Prostate gland (tissue), 2 donors: ENCODE measurements at regions not wholly inside any gene's neighbourhood (a gene's known extent, or its start where the extent isn't known, plus 50 kb on each side); places are given as distances from the start of the nearest gene placed in this dataset.

Experiments used
- CTCF ChIP-seq, 4 experiments: fragments of 200-600 bp in 2 of 4; fragments of 450-650 bp in 2 of 4; sonication (generic) in 2 of 4; IDR thresholded peaks; 1 replicate in 3 of 4; 2 replicates in 1 of 4; pipeline ENCODE4 v1.5.1; 2016 to 2019; ENCODE audit warnings: antibody characterized with exemption in 4 of 4, mild to moderate bottlenecking in 2 of 4, moderate library complexity in 2 of 4
- POLR2A ChIP-seq: fragments of 450-650 bp; IDR thresholded peaks from one replicate; pipeline ENCODE4 v1.6.1; 2016; ENCODE audit warnings: antibody characterized with exemption, mild to moderate bottlenecking
- POLR2AphosphoS5 ChIP-seq: sonication (generic); formaldehyde crosslinking; IDR thresholded peaks from one replicate; pipeline ENCODE4 v1.6.1; 2017; ENCODE audit warnings: antibody characterized with exemption

- TF ChIP-seq CTCF (IDR thresholded peaks at IDR 0.05) (no peak), POLR2A (no peak), POLR2AphosphoS5 (no peak)
These were observed 243.5 kb upstream of the PREP start for GRCh38 chr6:105646391-105646867.
